MM.1S (cell line): ENCODE measurements at regions not wholly inside any gene's neighbourhood (a gene's known extent, or its start where the extent isn't known, plus 50 kb on each side); places are given as distances from the start of the nearest gene placed in this dataset.

Experiments
- DNase-seq: peaks from one replicate; pipeline ENCODE4 v3.0.0-alpha.2; 2015
- H2AFZ ChIP-seq: fragments of 300-600 bp; sonication (generic); 2 replicates; pipeline ENCODE4 v1.6.0; 2016; ENCODE audit warnings: antibody characterized with exemption, low read length
- H3F3A ChIP-seq: fragments of 300-600 bp; sonication (generic); 2 replicates; pipeline ENCODE4 v1.6.1; 2016; ENCODE audit warnings: mild to moderate bottlenecking, antibody characterized with exemption, low read length, moderate library complexity, mixed read lengths; ENCODE audit not compliant: insufficient read depth
- H3K27ac ChIP-seq: fragments of 300-600 bp; sonication (generic); 2 replicates; pipeline ENCODE4 v1.5.1; 2016; ENCODE audit warnings: mild to moderate bottlenecking, low read length
- H3K27me3 ChIP-seq: fragments of 300-600 bp; sonication (generic); replicated peaks from 2 replicates; pipeline ENCODE4 v1.6.0; 2016; ENCODE audit warnings: low read length; ENCODE audit not compliant: insufficient read depth
- H3K36me3 ChIP-seq: fragments of 300-600 bp; sonication (generic); replicated peaks from 2 replicates; pipeline ENCODE4 v1.6.1; 2016; ENCODE audit warnings: mild to moderate bottlenecking, low read length, mixed read lengths; ENCODE audit not compliant: insufficient read depth
- H3K4me1 ChIP-seq: fragments of 300-600 bp; sonication (generic); 2 replicates; pipeline ENCODE4 v1.6.1; 2016; ENCODE audit warnings: low read length, mixed read lengths
- H3K4me2 ChIP-seq: fragments of 300-600 bp; sonication (generic); 2 replicates; pipeline ENCODE4 v1.6.0; 2016; ENCODE audit warnings: low read depth, low read length
- H3K4me3 ChIP-seq: fragments of 300-600 bp; sonication (generic); 2 replicates; pipeline ENCODE4 v1.5.1; 2016; ENCODE audit warnings: low read length, mixed read lengths
- H3K79me2 ChIP-seq: fragments of 300-600 bp; sonication (generic); 2 replicates; pipeline ENCODE4 v1.6.1; 2016; ENCODE audit warnings: mixed run types, low read length, mixed read lengths
- H3K9ac ChIP-seq: fragments of 300-600 bp; sonication (generic); 2 replicates; pipeline ENCODE4 v1.6.1; 2016; ENCODE audit warnings: low read length, mixed read lengths
- H3K9me2 ChIP-seq: fragments of 300-600 bp; sonication (generic); replicated peaks from 2 replicates; pipeline ENCODE4 v1.6.1; 2016; ENCODE audit warnings: mild to moderate bottlenecking, low read length, mixed read lengths; ENCODE audit not compliant: insufficient read depth
- H3K9me3 ChIP-seq: fragments of 300-600 bp; sonication (generic); replicated peaks from 2 replicates; pipeline ENCODE4 v1.6.1; 2016; ENCODE audit warnings: mild to moderate bottlenecking, low read length, mixed read lengths; ENCODE audit not compliant: insufficient read depth
- H4K20me1 ChIP-seq: fragments of 300-600 bp; sonication (generic); 2 replicates; pipeline ENCODE4 v1.6.1; 2016; ENCODE audit warnings: mild to moderate bottlenecking, low read length, moderate library complexity, mixed read lengths; ENCODE audit not compliant: insufficient read depth
- CTCF ChIP-seq: fragments of 300-600 bp; sonication (generic); IDR thresholded peaks from 2 replicates; pipeline ENCODE4 v1.5.1; 2016; ENCODE audit warnings: antibody characterized with exemption, low read length, mixed read lengths
- EZH2 ChIP-seq: fragments of 300-600 bp; sonication (generic); optimal IDR thresholded peaks from 2 replicates; pipeline ENCODE3; 2017; ENCODE audit warnings: low read depth, mild to moderate bottlenecking, antibody characterized with exemption, low read length, mixed read lengths
- EZH2phosphoT487 ChIP-seq: fragments of 300-600 bp; sonication (generic); IDR thresholded peaks from 2 replicates; pipeline ENCODE4 v1.6.1; 2018; ENCODE audit warnings: antibody characterized with exemption, low read length

GRCh38 chr4:186790630-186791029 is 67.0 kb upstream of the FAT1 start:
- DNase-seq: no peak
- no peaks in the 10 kb centered on the region for H3K79me2 ChIP-seq
- H2AFZ ChIP-seq: no peak overlapping the region
- no peak overlapping the region for H3K9ac ChIP-seq
- H3K27me3 ChIP-seq: no peaks in the 10 kb centered on the region
- peaks cover 16% of the 10 kb centered on the region for H3K4me1 ChIP-seq
- no peak overlapping the region for H3K27ac ChIP-seq
- no peaks in the 10 kb centered on the region for H3K9me3 ChIP-seq
- H3K36me3 ChIP-seq: no peaks in the 10 kb centered on the region
- 0 out of 2 replicates have a peak, but pooled peaks cover 5% of the 10 kb centered on the region for H3F3A ChIP-seq
- TF ChIP-seq CTCF: no peak
- TF ChIP-seq EZH2: no peak
- no peak for TF ChIP-seq EZH2phosphoT487
- H3K4me3 ChIP-seq: no peak overlapping the region
- no peak overlapping the region for H3K4me2 ChIP-seq
- no peaks in the 10 kb centered on the region for H3K9me2 ChIP-seq
- H4K20me1 ChIP-seq: no peaks in the 10 kb centered on the region

GRCh38 chr4:186792728-186793366 is 69.2 kb upstream of the FAT1 start:
- no peaks in the 10 kb centered on the region for H3K9me3 ChIP-seq
- no peak overlapping the region for H3K4me3 ChIP-seq
- H2AFZ ChIP-seq: no peak overlapping the region
- H3K27me3 ChIP-seq: no peaks in the 10 kb centered on the region
- H3F3A ChIP-seq: 0 out of 2 replicates have a peak, but pooled peaks cover 5% of the 10 kb centered on the region
- no peaks in the 10 kb centered on the region for H3K79me2 ChIP-seq
- peaks cover 16% of the 10 kb centered on the region for H3K4me1 ChIP-seq
- H3K4me2 ChIP-seq: peak overlapping the region; percentile 5; the same call in 1 of the 2 replicates
- peak overlapping the region; percentile 48; the same call in 1 of the 2 replicates for H3K27ac ChIP-seq
- H4K20me1 ChIP-seq: no peaks in the 10 kb centered on the region
- no peaks in the 10 kb centered on the region for H3K36me3 ChIP-seq
- peak overlapping the region; percentile 2; the same call in 1 of the 2 replicates for H3K9ac ChIP-seq
- peak; percentile 75 for DNase-seq
- H3K9me2 ChIP-seq: no peaks in the 10 kb centered on the region
- TF ChIP-seq EZH2phosphoT487 (no peak), CTCF (no peak; the same call in none of the 2 replicates), EZH2 (no peak)

- Histone ChIP-seq H4K20me1 (no peaks in the 10 kb centered on the region), H3K9me3 (no peaks in the 10 kb centered on the region), H3K36me3 (no peaks in the 10 kb centered on the region), H3K9ac (no peak overlapping the region), H3K4me1 (peaks cover 9% of the 10 kb centered on the region), H3K27ac (no peak overlapping the region), H3F3A (no peaks in the 10 kb centered on the region), H3K4me2 (peak overlapping the region; percentile 4; the same call in 1 of the 2 replicates), H3K27me3 (no peaks in the 10 kb centered on the region), H3K9me2 (no peaks in the 10 kb centered on the region), H2AFZ (no peak overlapping the region), H3K79me2 (no peaks in the 10 kb centered on the region), H3K4me3 (no peak overlapping the region)
- DNase-seq: peak; percentile 37
- TF ChIP-seq EZH2phosphoT487 (no peak), EZH2 (no peak), CTCF (no peak)
Observed at GRCh38 chr4:186798951-186799659, 75.4 kb upstream of the FAT1 start.
